ENCODE measurements at regions not wholly inside any gene's neighbourhood (a gene's known extent, or its start where the extent isn't known, plus 50 kb on each side); places are given as distances from the start of the nearest gene placed in this dataset.

- in situ Hi-C loops (cut with MboI): no loop called here
- ChIA-PET CTCF (ENCODE audit: low intra/inter-chr PET ratio) (no interaction called here), POLR2A (no interaction called here)
- no peak for TF ChIP-seq ZBED1 (IDR thresholded peaks at IDR 0.05)
- no peak for TF ChIP-seq KLF13 (tag; IDR thresholded peaks at IDR 0.05; ENCODE audit: borderline replicate concordance, low read depth)
- peak; percentile 80 for TF ChIP-seq ZNF316 (IDR thresholded peaks at IDR 0.05)
- TF ChIP-seq SETDB1 (IDR thresholded peaks at IDR 0.05; ENCODE audit: low read length): no peak
- no peak for TF ChIP-seq TFAP4 (CRISPR knock-in tag; IDR thresholded peaks at IDR 0.05; ENCODE audit: borderline replicate concordance)
- no peak for TF ChIP-seq CBX3 (IDR thresholded peaks at IDR 0.05; ENCODE audit: borderline replicate concordance in 1 of 2, low read length in 2 of 2)
- no peak for TF ChIP-seq TEAD2 (tag; IDR thresholded peaks at IDR 0.05)
- TF ChIP-seq FOS (IDR thresholded peaks at IDR 0.05; ENCODE audit: extremely low read depth, insufficient read length): no peak
- no peak for TF ChIP-seq CCNT2 (IDR thresholded peaks at IDR 0.05; ENCODE audit: borderline replicate concordance, extremely low read depth, insufficient read length, low read depth, low read length)
- TF ChIP-seq MAFG (tag; conservative IDR thresholded peaks at IDR 0.05): peak; percentile 40; the same call in 1 of the 2 replicates
- H3K4me2 ChIP-seq (ENCODE audit: insufficient read depth, low read length): no peak overlapping the region
- ATAC-seq (no peak), DNase-seq (ENCODE audit: extremely low read depth in 1 of 4, low spot score in 3 of 4) (no peak), FAIRE-seq (no peak)
- no peaks in the 10 kb centered on the region for H3K27me3 ChIP-seq (ENCODE audit: control insufficient read depth in 2 of 2, insufficient read depth in 2 of 2, low read length in 2 of 2)
- H3K4me3 ChIP-seq: no peak overlapping the region
- H4K20me1 ChIP-seq (replicated peaks; ENCODE audit: control insufficient read depth, insufficient read depth, low read length): no peaks in the 10 kb centered on the region
- intact Hi-C loops (cut with micrococcal nuclease): no loop called here
- H3K79me2 ChIP-seq (ENCODE audit: control insufficient read depth, insufficient read depth, low read length): no peaks in the 10 kb centered on the region
- H3K9me3 ChIP-seq (replicated peaks; ENCODE audit: control insufficient read depth, insufficient read depth, low read depth, low read length): peaks cover 2% of the 10 kb centered on the region
- no TSS peak for BruUV-seq (replicated peaks)
- no peak overlapping the region for H2AFZ ChIP-seq (ENCODE audit: low read depth, low read length)
- no peak overlapping the region for H3K9ac ChIP-seq (ENCODE audit: insufficient read depth in 1 of 2, low read depth in 2 of 2, low read length in 2 of 2)
- no peaks in the 10 kb centered on the region for H3K9me1 ChIP-seq (ENCODE audit: control insufficient read depth, insufficient read depth, low read length)
- no peaks in the 10 kb centered on the region for H3K4me1 ChIP-seq (replicated peaks in 1 of 2; ENCODE audit: control insufficient read depth in 2 of 2, insufficient read depth in 2 of 2, low read length in 2 of 2)
- H3K36me3 ChIP-seq (ENCODE audit: control insufficient read depth, insufficient read depth, low read length): no peaks in the 10 kb centered on the region
- WGBS (ENCODE audit: insufficient coverage, low coverage, missing lambda C conversion rate): 0% methylated on average over 3 of the region's 3 CpGs
- H3K27ac ChIP-seq (ENCODE audit: extremely low read depth, low read depth, low read length): no peak overlapping the region
Measured at GRCh38 chr7:89648509-89648908, 505.8 kb upstream of the STEAP1 start.

Measured in K562 (cell line).